ENCODE measurements at regions not wholly inside any gene's neighbourhood (a gene's known extent, or its start where the extent isn't known, plus 50 kb on each side); places are given as distances from the start of the nearest gene placed in this dataset.

- Histone ChIP-seq H3K9ac (ENCODE audit: low read depth in 1 of 2, low read length in 2 of 2) (no peak overlapping the region), H3K9me3 (ENCODE audit: control insufficient read depth in 2 of 2, low read length in 2 of 2) (no peaks in the 10 kb centered on the region), H3K4me1 (ENCODE audit: control insufficient read depth in 2 of 2, insufficient read depth in 2 of 2, low read length in 2 of 2) (no peaks in the 10 kb centered on the region), H3K4me3 (ENCODE audit: low read length in 2 of 2) (no peak overlapping the region), H3K36me3 (ENCODE audit: control insufficient read depth in 2 of 2, insufficient read depth in 2 of 2, low read length in 2 of 2) (no peaks in the 10 kb centered on the region), H3K27ac (ENCODE audit: low read depth in 2 of 2, low read length in 2 of 2) (peak overlapping the region in 1 of 2 donors; percentile 59), H3K27me3 (ENCODE audit: control insufficient read depth in 2 of 2, insufficient read depth in 2 of 2, low read length in 2 of 2) (peaks cover 0 to 2% of the 10 kb centered on the region in 2 donors)
Measured at GRCh38 chr16:80046261-80046660, 445.7 kb upstream of the MAF start.

- Histone ChIP-seq H3K9me3 (ENCODE audit: control insufficient read depth in 2 of 2, low read length in 2 of 2) (no peaks in the 10 kb centered on the region), H3K4me1 (ENCODE audit: control insufficient read depth in 2 of 2, insufficient read depth in 2 of 2, low read length in 2 of 2) (no peaks in the 10 kb centered on the region), H3K4me3 (ENCODE audit: low read length in 2 of 2) (no peak overlapping the region), H3K27ac (ENCODE audit: low read depth in 2 of 2, low read length in 2 of 2) (no peak overlapping the region), H3K9ac (ENCODE audit: low read depth in 1 of 2, low read length in 2 of 2) (no peak overlapping the region), H3K36me3 (ENCODE audit: control insufficient read depth in 2 of 2, insufficient read depth in 2 of 2, low read length in 2 of 2) (no peaks in the 10 kb centered on the region), H3K27me3 (ENCODE audit: control insufficient read depth in 2 of 2, insufficient read depth in 2 of 2, low read length in 2 of 2) (peaks cover 0 to 2% of the 10 kb centered on the region in 2 donors)
Measured at GRCh38 chr16:80045861-80046260, 445.3 kb upstream of the MAF start.

- H3K4me1 ChIP-seq (ENCODE audit: control insufficient read depth in 2 of 2, insufficient read depth in 2 of 2, low read length in 2 of 2): no peaks in the 10 kb centered on the region
- H3K9me3 ChIP-seq (ENCODE audit: control insufficient read depth in 2 of 2, low read length in 2 of 2): no peaks in the 10 kb centered on the region
- H3K4me3 ChIP-seq (ENCODE audit: low read length in 2 of 2): no peak overlapping the region
- H3K27ac ChIP-seq (ENCODE audit: low read depth in 2 of 2, low read length in 2 of 2): no peak overlapping the region
- H3K9ac ChIP-seq (ENCODE audit: low read depth in 1 of 2, low read length in 2 of 2): no peak overlapping the region
- no peaks in the 10 kb centered on the region for H3K36me3 ChIP-seq (ENCODE audit: control insufficient read depth in 2 of 2, insufficient read depth in 2 of 2, low read length in 2 of 2)
- no peaks in the 10 kb centered on the region for H3K27me3 ChIP-seq (ENCODE audit: control insufficient read depth in 2 of 2, insufficient read depth in 2 of 2, low read length in 2 of 2)
Measured at GRCh38 chr16:80041410-80041809, 440.9 kb upstream of the MAF start.

DNA sequence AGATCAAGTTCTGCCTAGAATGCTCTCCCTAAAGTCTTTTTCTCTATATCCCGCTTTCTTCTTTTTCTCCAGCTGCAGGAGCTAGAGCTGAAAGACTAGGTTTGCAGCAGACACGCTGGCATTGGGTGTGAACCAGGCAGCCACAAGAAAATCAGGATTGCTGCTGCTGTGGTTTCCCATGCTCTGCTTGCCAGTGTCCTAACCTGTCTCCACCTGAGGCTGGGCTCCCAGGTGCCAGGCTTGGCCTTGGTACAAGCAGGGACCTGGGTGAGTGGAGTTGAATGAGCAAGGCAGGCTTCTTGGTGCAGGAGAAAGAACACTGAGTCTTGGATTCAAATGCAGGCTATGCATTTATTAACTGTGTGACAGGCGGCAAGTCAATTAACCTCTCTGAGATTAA, 440.3 kb upstream of the MAF start:
- H3K27me3 ChIP-seq (ENCODE audit: control insufficient read depth in 2 of 2, insufficient read depth in 2 of 2, low read length in 2 of 2): no peaks in the 10 kb centered on the region
- no peak overlapping the region for H3K4me3 ChIP-seq (ENCODE audit: low read length in 2 of 2)
- H3K9me3 ChIP-seq (ENCODE audit: control insufficient read depth in 2 of 2, low read length in 2 of 2): no peaks in the 10 kb centered on the region
- no peak overlapping the region for H3K9ac ChIP-seq (ENCODE audit: low read depth in 1 of 2, low read length in 2 of 2)
- no peak overlapping the region for H3K27ac ChIP-seq (ENCODE audit: low read depth in 2 of 2, low read length in 2 of 2)
- H3K4me1 ChIP-seq (ENCODE audit: control insufficient read depth in 2 of 2, insufficient read depth in 2 of 2, low read length in 2 of 2): no peaks in the 10 kb centered on the region
- no peaks in the 10 kb centered on the region for H3K36me3 ChIP-seq (ENCODE audit: control insufficient read depth in 2 of 2, insufficient read depth in 2 of 2, low read length in 2 of 2)

- Histone ChIP-seq H3K9ac (ENCODE audit: low read depth in 1 of 2, low read length in 2 of 2) (no peak overlapping the region), H3K27me3 (ENCODE audit: control insufficient read depth in 2 of 2, insufficient read depth in 2 of 2, low read length in 2 of 2) (no peaks in the 10 kb centered on the region), H3K9me3 (ENCODE audit: control insufficient read depth in 2 of 2, low read length in 2 of 2) (no peaks in the 10 kb centered on the region), H3K4me3 (ENCODE audit: low read length in 2 of 2) (no peak overlapping the region), H3K36me3 (ENCODE audit: control insufficient read depth in 2 of 2, insufficient read depth in 2 of 2, low read length in 2 of 2) (no peaks in the 10 kb centered on the region), H3K4me1 (ENCODE audit: control insufficient read depth in 2 of 2, insufficient read depth in 2 of 2, low read length in 2 of 2) (no peaks in the 10 kb centered on the region), H3K27ac (ENCODE audit: low read depth in 2 of 2, low read length in 2 of 2) (no peak overlapping the region)
Measured at GRCh38 chr16:80040413-80040812, 439.9 kb upstream of the MAF start.

- no peak overlapping the region for H3K4me3 ChIP-seq (ENCODE audit: low read length in 2 of 2)
- H3K4me1 ChIP-seq (ENCODE audit: control insufficient read depth in 2 of 2, insufficient read depth in 2 of 2, low read length in 2 of 2): no peaks in the 10 kb centered on the region
- no peaks in the 10 kb centered on the region for H3K36me3 ChIP-seq (ENCODE audit: control insufficient read depth in 2 of 2, insufficient read depth in 2 of 2, low read length in 2 of 2)
- no peak overlapping the region for H3K9ac ChIP-seq (ENCODE audit: low read depth in 1 of 2, low read length in 2 of 2)
- no peak overlapping the region for H3K27ac ChIP-seq (ENCODE audit: low read depth in 2 of 2, low read length in 2 of 2)
- H3K9me3 ChIP-seq (ENCODE audit: control insufficient read depth in 2 of 2, low read length in 2 of 2): no peaks in the 10 kb centered on the region
- H3K27me3 ChIP-seq (ENCODE audit: control insufficient read depth in 2 of 2, insufficient read depth in 2 of 2, low read length in 2 of 2): no peaks in the 10 kb centered on the region
Measured at GRCh38 chr16:80039777-80040176, 439.2 kb upstream of the MAF start.

- Histone ChIP-seq H3K36me3 (ENCODE audit: control insufficient read depth in 2 of 2, insufficient read depth in 2 of 2, low read length in 2 of 2) (no peaks in the 10 kb centered on the region), H3K27ac (ENCODE audit: low read depth in 2 of 2, low read length in 2 of 2) (no peak overlapping the region), H3K9ac (ENCODE audit: low read depth in 1 of 2, low read length in 2 of 2) (no peak overlapping the region), H3K4me1 (ENCODE audit: control insufficient read depth in 2 of 2, insufficient read depth in 2 of 2, low read length in 2 of 2) (no peaks in the 10 kb centered on the region), H3K27me3 (ENCODE audit: control insufficient read depth in 2 of 2, insufficient read depth in 2 of 2, low read length in 2 of 2) (no peaks in the 10 kb centered on the region), H3K9me3 (ENCODE audit: control insufficient read depth in 2 of 2, low read length in 2 of 2) (no peaks in the 10 kb centered on the region), H3K4me3 (ENCODE audit: low read length in 2 of 2) (no peak overlapping the region)
Measured at GRCh38 chr16:80038566-80038965, 438.0 kb upstream of the MAF start.

DNA sequence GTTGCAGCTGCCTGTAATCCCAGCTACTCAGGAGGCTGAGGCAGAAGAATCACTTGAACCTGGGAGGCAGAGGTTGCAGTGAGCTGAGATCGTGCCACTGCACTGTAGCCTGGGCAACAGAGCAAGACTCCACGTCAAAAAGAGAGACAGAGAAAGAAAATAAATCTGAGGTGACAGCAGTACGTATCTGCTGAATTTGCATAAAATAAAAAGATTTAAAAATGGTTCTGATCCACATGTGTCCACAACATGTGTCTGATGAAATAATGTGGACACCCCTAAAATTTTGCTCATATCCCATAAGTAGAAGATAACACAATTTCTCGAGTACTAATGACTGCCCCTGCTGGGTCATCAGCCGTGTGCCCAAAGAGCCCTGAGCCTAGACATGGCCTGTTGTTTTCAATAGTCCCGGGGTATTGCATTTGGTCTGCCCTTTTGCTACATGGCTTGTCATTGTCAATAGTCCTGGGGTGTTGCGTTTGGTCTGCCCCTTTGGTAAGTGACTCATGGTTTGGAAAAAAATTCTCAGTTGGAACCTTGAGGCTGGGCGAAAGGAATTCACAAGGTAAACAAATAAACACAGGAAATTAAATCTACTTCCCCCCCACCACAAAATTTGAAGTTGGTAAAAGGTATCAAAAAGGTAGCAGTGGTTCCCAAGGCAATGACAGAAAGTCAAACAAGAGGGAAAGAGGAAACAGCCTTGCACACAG, 434.6 kb upstream of the MAF start:
- H3K4me1 ChIP-seq (ENCODE audit: control insufficient read depth in 2 of 2, insufficient read depth in 2 of 2, low read length in 2 of 2): no peaks in the 10 kb centered on the region

DNA sequence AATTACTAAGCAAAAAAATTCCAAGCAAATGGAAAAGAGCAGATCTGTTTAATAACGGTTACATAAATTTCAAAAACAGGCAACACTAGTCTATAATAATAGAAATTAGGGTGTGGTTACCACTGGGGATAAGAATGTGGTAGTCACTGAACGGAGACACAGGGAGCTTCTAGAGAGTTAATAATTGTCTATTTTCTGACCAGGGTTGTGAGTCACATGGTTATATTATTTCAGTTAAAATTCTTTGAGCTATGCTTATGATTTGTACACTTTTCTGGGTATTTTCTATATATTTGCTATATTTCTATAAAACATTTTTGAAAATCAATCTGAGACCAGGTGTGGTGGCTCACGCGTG, 433.9 kb upstream of the MAF start:
- Histone ChIP-seq H3K36me3 (ENCODE audit: control insufficient read depth in 2 of 2, insufficient read depth in 2 of 2, low read length in 2 of 2) (no peaks in the 10 kb centered on the region), H3K27ac (ENCODE audit: low read depth in 2 of 2, low read length in 2 of 2) (no peak overlapping the region), H3K9me3 (ENCODE audit: control insufficient read depth in 2 of 2, low read length in 2 of 2) (no peaks in the 10 kb centered on the region), H3K27me3 (ENCODE audit: control insufficient read depth in 2 of 2, insufficient read depth in 2 of 2, low read length in 2 of 2) (no peaks in the 10 kb centered on the region), H3K9ac (ENCODE audit: low read depth in 1 of 2, low read length in 2 of 2) (no peak overlapping the region), H3K4me1 (ENCODE audit: control insufficient read depth in 2 of 2, insufficient read depth in 2 of 2, low read length in 2 of 2) (no peaks in the 10 kb centered on the region), H3K4me3 (ENCODE audit: low read length in 2 of 2) (no peak overlapping the region)

More for the DNA sequence above, 434.6 kb upstream of the MAF start:
- no peak overlapping the region for H3K9ac ChIP-seq (ENCODE audit: low read depth in 1 of 2, low read length in 2 of 2)
- H3K36me3 ChIP-seq (ENCODE audit: control insufficient read depth in 2 of 2, insufficient read depth in 2 of 2, low read length in 2 of 2): no peaks in the 10 kb centered on the region
- H3K4me3 ChIP-seq (ENCODE audit: low read length in 2 of 2): no peak overlapping the region
- no peaks in the 10 kb centered on the region for H3K27me3 ChIP-seq (ENCODE audit: control insufficient read depth in 2 of 2, insufficient read depth in 2 of 2, low read length in 2 of 2)
- H3K27ac ChIP-seq (ENCODE audit: low read depth in 2 of 2, low read length in 2 of 2): no peak overlapping the region
- H3K9me3 ChIP-seq (ENCODE audit: control insufficient read depth in 2 of 2, low read length in 2 of 2): no peaks in the 10 kb centered on the region

DNA sequence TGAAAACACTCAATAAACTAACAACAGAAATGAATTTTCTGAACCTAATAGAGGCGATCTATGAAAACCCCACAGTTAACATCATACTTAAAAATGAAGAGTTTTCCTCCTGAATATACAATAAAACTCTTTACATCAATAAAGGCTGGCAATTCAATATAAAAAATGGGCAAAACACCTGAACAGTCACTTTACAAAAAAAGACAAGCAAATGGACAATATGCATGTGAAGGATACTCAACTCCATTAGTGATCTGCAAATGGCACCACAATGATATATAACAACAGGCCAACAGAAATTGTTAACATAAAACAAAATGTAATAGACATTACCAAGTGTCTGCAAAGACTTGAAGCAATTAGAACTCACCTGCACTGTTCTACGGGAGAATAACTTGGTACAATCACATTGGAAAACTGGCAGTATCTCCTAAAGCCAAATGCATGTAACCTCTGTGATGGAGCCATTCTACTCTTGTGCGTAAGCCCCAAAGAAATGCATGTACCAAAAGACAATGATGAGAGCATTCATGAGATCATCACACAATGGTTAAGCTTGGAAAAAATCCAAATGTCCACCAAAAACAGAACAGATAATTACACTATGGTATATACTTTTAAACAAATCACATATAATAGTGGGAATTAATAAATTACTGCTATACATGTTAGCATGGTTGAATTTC, 433.4 kb upstream of the MAF start:
- Histone ChIP-seq H3K4me3 (ENCODE audit: low read length in 2 of 2) (no peak overlapping the region), H3K27ac (ENCODE audit: low read depth in 2 of 2, low read length in 2 of 2) (no peak overlapping the region), H3K9me3 (ENCODE audit: control insufficient read depth in 2 of 2, low read length in 2 of 2) (no peaks in the 10 kb centered on the region), H3K36me3 (ENCODE audit: control insufficient read depth in 2 of 2, insufficient read depth in 2 of 2, low read length in 2 of 2) (no peaks in the 10 kb centered on the region), H3K9ac (ENCODE audit: low read depth in 1 of 2, low read length in 2 of 2) (no peak overlapping the region), H3K4me1 (ENCODE audit: control insufficient read depth in 2 of 2, insufficient read depth in 2 of 2, low read length in 2 of 2) (no peaks in the 10 kb centered on the region), H3K27me3 (ENCODE audit: control insufficient read depth in 2 of 2, insufficient read depth in 2 of 2, low read length in 2 of 2) (no peaks in the 10 kb centered on the region)

Measured in mucosa of rectum (tissue), 2 donors.